ENCODE measurements at regions not wholly inside any gene's neighbourhood (a gene's known extent, or its start where the extent isn't known, plus 50 kb on each side); places are given as distances from the start of the nearest gene placed in this dataset.

DNA sequence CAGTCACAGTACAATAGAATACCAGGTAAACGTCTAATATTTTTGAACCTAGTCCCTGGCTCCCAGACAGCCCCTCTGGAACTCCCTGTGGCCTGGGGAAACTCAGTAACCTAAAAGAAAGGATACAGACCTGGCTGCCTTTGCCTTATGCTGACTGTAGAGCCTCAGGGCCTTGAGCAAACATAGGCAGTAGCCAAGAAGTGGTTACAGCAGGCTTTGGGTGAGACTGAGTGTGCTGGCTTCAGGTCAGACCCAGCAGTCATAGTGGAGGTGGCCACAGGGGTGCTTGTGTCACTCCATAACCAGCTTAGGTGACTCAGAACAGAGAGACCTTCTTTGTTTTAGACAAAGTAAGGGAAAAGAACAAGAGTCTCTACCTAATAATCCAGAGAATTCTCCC is 141.8 kb upstream of the PRDX4 start:
- H3K27ac ChIP-seq (ENCODE audit: low read depth in 1 of 2, low read length in 2 of 2) = no peak overlapping the region
- no peaks in the 10 kb centered on the region for H3K27me3 ChIP-seq (ENCODE audit: control insufficient read depth in 4 of 4, insufficient read depth in 4 of 4, low read length in 3 of 4)
- WGBS = 60% methylated on average over 1 of the region's 1 CpG
- no peak overlapping the region for H3K9ac ChIP-seq (ENCODE audit: low read depth in 1 of 2, low read length in 2 of 2)
- no peaks in the 10 kb centered on the region for H3K36me3 ChIP-seq (ENCODE audit: control insufficient read depth in 4 of 4, insufficient read depth in 3 of 4, low read depth in 1 of 4, low read length in 3 of 4)
- peaks cover 0 to 3% (median 0%) of the 10 kb centered on the region in 4 donors for H3K4me1 ChIP-seq (ENCODE audit: control insufficient read depth in 4 of 4, insufficient read depth in 4 of 4, low read length in 3 of 4)
- no peak for DNase-seq (ENCODE audit: low spot score)
- H3K4me3 ChIP-seq (ENCODE audit: low read depth in 1 of 3, low read length in 3 of 3) = no peak overlapping the region
- TF ChIP-seq, protein P1, sequence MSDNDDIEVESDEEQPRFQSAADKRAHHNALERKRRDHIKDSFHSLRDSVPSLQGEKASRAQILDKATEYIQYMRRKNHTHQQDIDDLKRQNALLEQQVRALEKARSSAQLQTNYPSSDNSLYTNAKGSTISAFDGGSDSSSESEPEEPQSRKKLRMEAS (IDR thresholded peaks at IDR 0.05) = no peak
- TF ChIP-seq RAD21 (IDR thresholded peaks at IDR 0.05) (no peak), HNF4G (IDR thresholded peaks at IDR 0.05) (no peak), JUND (IDR thresholded peaks at IDR 0.05) (no peak), NR2F2 (IDR thresholded peaks at IDR 0.05) (no peak), EGR1 (IDR thresholded peaks at IDR 0.05; ENCODE audit: low read depth in 2 of 2) (no peak), SP1 (IDR thresholded peaks at IDR 0.05) (no peak), YY1 (IDR thresholded peaks at IDR 0.05) (no peak), FOXA2 (IDR thresholded peaks at IDR 0.05) (no peak), FOXA1 (IDR thresholded peaks at IDR 0.05) (no peak), RXRA (IDR thresholded peaks at IDR 0.05) (no peak), HNF4A (conservative IDR thresholded peaks at IDR 0.05) (no peak), TAF1 (conservative IDR thresholded peaks at IDR 0.05) (no peak), GABPA (IDR thresholded peaks at IDR 0.05 in 1 of 2, conservative IDR thresholded peaks at IDR 0.05 in 1 of 2) (no peak)
- TF ChIP-seq, protein P2, sequence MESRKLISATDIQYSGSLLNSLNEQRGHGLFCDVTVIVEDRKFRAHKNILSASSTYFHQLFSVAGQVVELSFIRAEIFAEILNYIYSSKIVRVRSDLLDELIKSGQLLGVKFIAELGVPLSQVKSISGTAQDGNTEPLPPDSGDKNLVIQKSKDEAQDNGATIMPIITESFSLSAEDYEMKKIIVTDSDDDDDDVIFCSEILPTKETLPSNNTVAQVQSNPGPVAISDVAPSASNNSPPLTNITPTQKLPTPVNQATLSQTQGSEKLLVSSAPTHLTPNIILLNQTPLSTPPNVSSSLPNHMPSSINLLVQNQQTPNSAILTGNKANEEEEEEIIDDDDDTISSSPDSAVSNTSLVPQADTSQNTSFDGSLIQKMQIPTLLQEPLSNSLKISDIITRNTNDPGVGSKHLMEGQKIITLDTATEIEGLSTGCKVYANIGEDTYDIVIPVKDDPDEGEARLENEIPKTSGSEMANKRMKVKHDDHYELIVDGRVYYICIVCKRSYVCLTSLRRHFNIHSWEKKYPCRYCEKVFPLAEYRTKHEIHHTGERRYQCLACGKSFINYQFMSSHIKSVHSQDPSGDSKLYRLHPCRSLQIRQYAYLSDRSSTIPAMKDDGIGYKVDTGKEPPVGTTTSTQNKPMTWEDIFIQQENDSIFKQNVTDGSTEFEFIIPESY (IDR thresholded peaks at IDR 0.05) = no peak
- TF ChIP-seq, protein P3, sequence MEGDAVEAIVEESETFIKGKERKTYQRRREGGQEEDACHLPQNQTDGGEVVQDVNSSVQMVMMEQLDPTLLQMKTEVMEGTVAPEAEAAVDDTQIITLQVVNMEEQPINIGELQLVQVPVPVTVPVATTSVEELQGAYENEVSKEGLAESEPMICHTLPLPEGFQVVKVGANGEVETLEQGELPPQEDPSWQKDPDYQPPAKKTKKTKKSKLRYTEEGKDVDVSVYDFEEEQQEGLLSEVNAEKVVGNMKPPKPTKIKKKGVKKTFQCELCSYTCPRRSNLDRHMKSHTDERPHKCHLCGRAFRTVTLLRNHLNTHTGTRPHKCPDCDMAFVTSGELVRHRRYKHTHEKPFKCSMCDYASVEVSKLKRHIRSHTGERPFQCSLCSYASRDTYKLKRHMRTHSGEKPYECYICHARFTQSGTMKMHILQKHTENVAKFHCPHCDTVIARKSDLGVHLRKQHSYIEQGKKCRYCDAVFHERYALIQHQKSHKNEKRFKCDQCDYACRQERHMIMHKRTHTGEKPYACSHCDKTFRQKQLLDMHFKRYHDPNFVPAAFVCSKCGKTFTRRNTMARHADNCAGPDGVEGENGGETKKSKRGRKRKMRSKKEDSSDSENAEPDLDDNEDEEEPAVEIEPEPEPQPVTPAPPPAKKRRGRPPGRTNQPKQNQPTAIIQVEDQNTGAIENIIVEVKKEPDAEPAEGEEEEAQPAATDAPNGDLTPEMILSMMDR (IDR thresholded peaks at IDR 0.05; ENCODE audit: low read depth, low read length, missing input control) = no peak
- TF ChIP-seq, protein P4, sequence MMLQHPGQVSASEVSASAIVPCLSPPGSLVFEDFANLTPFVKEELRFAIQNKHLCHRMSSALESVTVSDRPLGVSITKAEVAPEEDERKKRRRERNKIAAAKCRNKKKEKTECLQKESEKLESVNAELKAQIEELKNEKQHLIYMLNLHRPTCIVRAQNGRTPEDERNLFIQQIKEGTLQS (IDR thresholded peaks at IDR 0.05) = no peak
- TF ChIP-seq, protein P5, sequence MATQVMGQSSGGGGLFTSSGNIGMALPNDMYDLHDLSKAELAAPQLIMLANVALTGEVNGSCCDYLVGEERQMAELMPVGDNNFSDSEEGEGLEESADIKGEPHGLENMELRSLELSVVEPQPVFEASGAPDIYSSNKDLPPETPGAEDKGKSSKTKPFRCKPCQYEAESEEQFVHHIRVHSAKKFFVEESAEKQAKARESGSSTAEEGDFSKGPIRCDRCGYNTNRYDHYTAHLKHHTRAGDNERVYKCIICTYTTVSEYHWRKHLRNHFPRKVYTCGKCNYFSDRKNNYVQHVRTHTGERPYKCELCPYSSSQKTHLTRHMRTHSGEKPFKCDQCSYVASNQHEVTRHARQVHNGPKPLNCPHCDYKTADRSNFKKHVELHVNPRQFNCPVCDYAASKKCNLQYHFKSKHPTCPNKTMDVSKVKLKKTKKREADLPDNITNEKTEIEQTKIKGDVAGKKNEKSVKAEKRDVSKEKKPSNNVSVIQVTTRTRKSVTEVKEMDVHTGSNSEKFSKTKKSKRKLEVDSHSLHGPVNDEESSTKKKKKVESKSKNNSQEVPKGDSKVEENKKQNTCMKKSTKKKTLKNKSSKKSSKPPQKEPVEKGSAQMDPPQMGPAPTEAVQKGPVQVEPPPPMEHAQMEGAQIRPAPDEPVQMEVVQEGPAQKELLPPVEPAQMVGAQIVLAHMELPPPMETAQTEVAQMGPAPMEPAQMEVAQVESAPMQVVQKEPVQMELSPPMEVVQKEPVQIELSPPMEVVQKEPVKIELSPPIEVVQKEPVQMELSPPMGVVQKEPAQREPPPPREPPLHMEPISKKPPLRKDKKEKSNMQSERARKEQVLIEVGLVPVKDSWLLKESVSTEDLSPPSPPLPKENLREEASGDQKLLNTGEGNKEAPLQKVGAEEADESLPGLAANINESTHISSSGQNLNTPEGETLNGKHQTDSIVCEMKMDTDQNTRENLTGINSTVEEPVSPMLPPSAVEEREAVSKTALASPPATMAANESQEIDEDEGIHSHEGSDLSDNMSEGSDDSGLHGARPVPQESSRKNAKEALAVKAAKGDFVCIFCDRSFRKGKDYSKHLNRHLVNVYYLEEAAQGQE (IDR thresholded peaks at IDR 0.05) = no peak
- no peaks in the 10 kb centered on the region for H3K9me3 ChIP-seq (ENCODE audit: control insufficient read depth in 4 of 4, low read length in 3 of 4)

Measured in liver (tissue), 8 donors.